ENCODE measurements at regions not wholly inside any gene's neighbourhood (a gene's known extent, or its start where the extent isn't known, plus 50 kb on each side); places are given as distances from the start of the nearest gene placed in this dataset.

DNA sequence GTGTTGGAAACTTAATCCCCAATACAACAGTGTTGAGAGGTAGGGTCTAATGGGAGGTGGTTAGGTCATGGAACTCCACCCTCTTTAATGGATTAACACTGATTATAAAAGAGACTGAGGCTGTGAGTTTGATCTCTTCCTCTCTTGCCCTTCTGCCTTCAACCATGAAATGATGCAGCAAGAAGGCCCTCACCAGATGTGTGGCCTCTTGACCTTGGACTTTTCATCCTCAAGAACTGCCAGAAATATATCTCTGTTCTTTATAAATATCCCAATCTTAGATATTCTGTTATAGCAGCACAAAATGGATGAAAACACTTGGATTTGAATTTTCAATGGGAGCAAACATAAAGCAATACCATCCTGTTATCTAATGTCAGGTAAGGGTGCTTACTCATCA is 67.6 kb downstream of the NMUR2 start:
- no peak for DNase-seq (ENCODE audit: low spot score)
- in situ Hi-C loops (cut with HindIII; ENCODE audit: low sequenced_read_pairs), result no loop called here

DNA sequence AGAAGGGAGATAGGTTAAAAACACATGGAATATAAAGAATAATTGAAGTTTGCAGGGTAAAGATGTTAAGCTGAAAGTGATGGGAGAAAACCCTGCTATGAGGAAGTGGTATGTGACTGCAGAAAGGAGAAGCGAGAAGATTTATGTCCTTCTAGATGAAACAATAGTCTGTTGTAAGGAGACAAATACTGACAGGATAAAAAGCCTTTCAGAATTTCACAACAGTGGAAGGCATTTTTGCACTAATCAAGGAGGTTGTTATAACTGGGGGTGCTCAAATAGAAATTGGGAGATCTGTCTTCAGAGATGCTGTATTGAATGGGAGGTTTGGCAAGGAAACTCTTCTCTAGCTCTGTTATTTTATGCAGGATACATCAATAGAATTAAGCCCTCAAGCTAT is 69.6 kb downstream of the NMUR2 start:
- DNase-seq (ENCODE audit: low spot score), result no peak
- in situ Hi-C loops (cut with HindIII; ENCODE audit: low sequenced_read_pairs), result no loop called here

- no peak for DNase-seq (ENCODE audit: low spot score)
- in situ Hi-C loops (cut with HindIII; ENCODE audit: low sequenced_read_pairs), result no loop called here
Observed at GRCh38 chr5:152332716-152333460, 72.2 kb downstream of the NMUR2 start.

DNA sequence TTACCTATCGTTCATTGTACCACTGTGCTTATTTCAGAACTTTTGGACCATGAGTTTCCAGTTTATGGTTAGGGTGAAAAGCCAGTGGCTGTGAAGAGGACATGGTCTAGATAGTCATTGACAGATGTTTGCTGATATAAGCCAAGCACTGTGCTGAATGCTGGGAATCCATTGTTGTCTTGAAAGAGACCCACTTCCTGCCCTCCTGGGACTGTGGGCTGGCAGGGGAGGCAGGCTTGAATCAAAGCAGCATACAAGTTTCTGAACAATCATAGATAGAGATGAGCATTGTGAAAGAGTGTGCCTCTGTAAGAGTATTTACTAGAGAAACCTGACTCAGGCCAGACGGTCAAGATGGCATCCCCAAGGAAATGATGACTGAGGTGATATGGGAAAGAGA is 73.4 kb downstream of the NMUR2 start:
- in situ Hi-C loops (cut with HindIII; ENCODE audit: low sequenced_read_pairs), result no loop called here
- no peak for DNase-seq (ENCODE audit: low spot score)

- in situ Hi-C loops (cut with HindIII; ENCODE audit: low sequenced_read_pairs), result no loop called here
- DNase-seq (ENCODE audit: low spot score), result no peak
Observed at GRCh38 chr5:152331006-152331405, 74.1 kb downstream of the NMUR2 start.

DNA sequence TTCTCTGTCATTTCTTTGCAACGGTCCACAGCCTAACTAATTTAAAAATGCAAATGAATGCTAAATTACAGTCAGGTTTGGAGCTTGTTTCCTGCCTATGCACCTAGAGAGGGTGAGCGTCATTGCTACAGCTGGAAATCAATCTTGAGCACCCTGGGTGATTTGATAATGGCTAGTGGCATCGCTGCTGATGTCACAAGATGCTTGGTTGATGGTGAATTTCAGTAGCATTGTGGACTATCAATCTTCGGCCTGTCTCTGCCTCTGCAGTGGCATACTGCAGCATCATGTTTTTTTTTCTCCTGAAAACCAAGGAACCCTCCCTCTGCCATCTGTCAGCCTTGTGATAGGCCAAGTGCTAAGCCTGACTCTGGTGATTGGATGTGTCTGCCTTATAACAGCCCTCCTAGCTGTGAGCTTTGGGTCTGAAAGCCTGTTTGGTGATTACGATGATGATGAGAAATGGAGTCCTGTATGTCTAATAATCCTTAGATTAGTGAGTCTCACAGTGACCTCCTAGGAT is 75.3 kb downstream of the NMUR2 start:
- peak; percentile 47 for DNase-seq (ENCODE audit: low spot score)
- in situ Hi-C loops (cut with HindIII; ENCODE audit: low sequenced_read_pairs), result no loop called here

DNA sequence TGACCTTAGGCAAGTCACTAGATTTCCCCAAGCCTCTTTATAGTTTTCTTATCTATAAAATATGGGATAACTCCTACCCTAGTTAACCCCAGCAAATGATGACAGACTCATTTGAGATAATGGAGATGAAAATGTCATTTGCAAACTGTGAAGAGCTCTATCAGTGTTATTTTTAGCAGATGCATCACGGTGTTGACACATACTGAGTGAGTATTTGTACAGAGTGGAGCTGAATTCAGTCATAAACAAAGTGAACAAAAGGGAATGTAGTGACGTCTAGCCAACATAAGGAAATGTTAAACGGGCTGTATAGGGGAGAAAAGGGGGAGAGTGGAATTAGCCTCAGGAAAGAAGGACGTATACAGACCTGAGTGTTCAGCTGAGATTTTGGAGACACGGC is 75.9 kb downstream of the NMUR2 start:
- no peak for DNase-seq (ENCODE audit: low spot score)
- in situ Hi-C loops (cut with HindIII; ENCODE audit: low sequenced_read_pairs), result no loop called here

DNA sequence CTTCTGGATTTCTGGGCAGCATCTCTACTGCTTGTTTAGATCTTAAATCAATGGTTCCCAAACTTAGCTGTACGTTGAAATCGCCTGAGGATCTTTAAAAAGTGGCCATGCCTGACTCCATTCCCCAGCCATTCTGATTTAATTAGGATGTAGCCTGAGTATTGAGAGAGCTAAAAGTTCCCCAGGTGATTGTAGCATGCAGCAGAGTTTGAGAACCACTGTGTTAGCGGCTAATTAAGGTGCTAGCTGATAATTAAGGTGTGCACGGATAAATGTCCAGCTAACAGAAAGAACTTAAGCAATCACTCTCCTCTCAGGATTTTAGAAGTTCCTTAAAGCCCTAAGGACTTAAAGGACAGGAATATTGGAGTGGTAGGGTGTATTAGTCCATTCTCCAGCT is 89.1 kb downstream of the NMUR2 start:
- DNase-seq (ENCODE audit: low spot score), result no peak
- in situ Hi-C loops (cut with HindIII; ENCODE audit: low sequenced_read_pairs), result no loop called here

DNA sequence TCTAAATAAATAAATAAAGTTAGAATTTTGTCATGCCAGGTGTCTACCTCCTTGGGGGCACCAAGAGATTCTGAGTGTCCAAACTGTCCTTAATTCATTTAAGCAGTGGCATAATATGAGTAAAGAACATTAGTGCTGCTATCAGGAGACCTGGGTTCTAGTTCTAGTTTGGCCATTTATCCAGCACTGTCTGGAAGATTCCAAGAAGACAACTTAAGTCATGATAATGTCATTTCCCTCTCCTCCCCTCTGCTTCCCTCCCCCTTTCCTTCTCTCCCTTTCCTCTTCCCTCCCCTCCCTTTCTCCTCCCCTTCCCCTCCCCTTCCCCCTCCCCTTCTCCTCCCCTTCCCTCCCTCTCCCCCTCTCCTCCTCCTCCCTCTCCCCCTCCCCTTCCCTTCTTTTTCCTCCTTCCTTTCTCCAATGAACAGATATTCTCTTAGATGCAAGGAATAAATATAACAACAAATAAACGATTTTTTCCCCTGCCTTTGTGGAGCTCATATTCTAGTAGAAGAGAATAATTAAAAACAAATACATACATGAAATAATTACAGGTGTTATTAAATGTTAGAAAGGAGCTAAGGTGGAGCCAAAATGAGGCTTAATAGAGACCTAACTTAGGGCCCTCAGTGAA is 90.8 kb downstream of the NMUR2 start:
- in situ Hi-C loops (cut with HindIII; ENCODE audit: low sequenced_read_pairs), result no loop called here
- no peak for DNase-seq (ENCODE audit: low spot score)

- DNase-seq (ENCODE audit: low spot score), result no peak
- in situ Hi-C loops (cut with HindIII; ENCODE audit: low sequenced_read_pairs), result no loop called here
Observed at GRCh38 chr5:152309926-152310450, 95.1 kb downstream of the NMUR2 start.

DNA sequence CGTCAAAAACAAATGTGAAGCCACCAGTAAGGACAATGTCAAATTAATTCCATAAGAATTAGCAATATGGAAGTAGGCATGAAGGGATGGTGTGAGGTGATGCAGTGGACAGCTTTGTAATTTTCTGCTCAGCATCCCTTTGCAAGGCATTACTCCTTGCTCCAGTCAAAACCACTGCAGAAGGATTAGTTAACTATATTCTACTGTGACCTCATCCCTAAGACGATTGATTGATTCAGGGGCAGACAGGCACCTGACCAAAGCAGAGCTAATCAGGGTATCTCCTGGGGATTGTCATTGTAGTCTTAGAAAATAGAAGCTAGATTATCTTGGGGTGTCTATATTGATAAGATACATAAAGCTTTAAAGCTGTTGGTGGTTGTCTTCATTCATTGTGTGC is 98.7 kb downstream of the NMUR2 start:
- DNase-seq (ENCODE audit: low spot score), result no peak
- in situ Hi-C loops (cut with HindIII; ENCODE audit: low sequenced_read_pairs), result no loop called here

DNA sequence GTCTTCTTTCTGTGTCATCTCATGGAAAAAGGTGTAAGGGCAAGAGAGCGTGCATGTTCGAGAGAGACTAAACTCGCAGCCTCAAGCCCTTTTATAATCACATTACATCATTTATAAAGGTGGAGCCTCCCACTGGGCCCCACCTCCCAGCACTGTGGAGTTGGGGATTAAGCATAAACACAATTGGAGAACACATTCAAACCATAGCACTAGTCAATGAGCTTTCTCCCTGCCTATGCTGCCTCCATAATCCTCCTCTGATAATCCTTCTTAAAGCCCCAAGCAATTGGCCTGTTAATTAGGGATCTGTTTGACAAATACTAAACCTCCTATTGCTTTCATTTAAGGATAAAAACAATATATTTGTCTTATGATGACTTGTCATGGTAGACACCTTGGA is 99.6 kb downstream of the NMUR2 start:
- DNase-seq (ENCODE audit: low spot score), result no peak
- in situ Hi-C loops (cut with HindIII; ENCODE audit: low sequenced_read_pairs), result no loop called here

GRCh38 chr5:152303841-152304240 is 101.2 kb downstream of the NMUR2 start:
- no peak for DNase-seq (ENCODE audit: low spot score)
- in situ Hi-C loops (cut with HindIII; ENCODE audit: low sequenced_read_pairs), result no loop called here

DNA sequence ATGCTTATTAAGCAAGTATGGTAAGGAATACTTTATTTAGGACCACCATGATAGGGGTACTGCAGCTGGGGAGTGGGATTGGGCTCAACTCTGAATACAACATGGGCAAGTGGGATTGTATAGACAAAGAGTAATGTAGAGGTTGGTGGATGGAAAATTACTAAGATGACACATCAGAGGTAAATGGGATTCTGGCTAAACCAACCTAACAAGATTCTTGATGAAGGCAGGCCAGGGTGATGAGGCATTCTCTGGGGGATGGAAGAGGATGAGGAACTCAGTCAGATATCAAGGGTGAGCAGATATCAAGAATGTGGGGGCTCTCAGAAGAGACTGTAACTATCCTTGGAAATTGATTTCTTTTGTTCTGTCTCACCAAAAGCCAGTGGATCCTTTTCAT is 107.2 kb downstream of the NMUR2 start:
- in situ Hi-C loops (cut with HindIII; ENCODE audit: low sequenced_read_pairs), result no loop called here
- no peak for DNase-seq (ENCODE audit: low spot score)

DNA sequence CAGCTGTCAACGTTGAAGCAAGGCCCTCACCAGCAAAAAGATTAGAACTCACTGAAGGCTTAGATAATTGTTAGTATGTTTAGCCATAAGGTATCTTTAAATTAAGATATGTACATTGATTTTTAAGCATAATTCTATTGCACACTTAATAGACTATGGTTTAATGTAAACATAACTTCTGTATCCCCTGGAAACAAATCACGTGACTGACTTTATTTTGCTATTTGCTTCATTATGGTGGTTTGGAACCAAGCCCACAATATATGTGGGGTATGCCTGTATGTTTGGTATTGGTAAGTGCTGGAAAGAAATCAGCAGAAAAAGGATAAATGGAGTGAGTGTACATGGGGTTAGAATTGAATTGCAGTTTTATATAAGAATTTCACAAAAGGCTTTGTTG is 111.9 kb downstream of the NMUR2 start:
- in situ Hi-C loops (cut with HindIII; ENCODE audit: low sequenced_read_pairs), result no loop called here
- DNase-seq (ENCODE audit: low spot score), result no peak

- in situ Hi-C loops (cut with HindIII; ENCODE audit: low sequenced_read_pairs), result no loop called here
Observed at GRCh38 chr5:152290181-152290580, 114.9 kb downstream of the NMUR2 start.

GRCh38 chr5:152288917-152289595 is 116.0 kb downstream of the NMUR2 start:
- in situ Hi-C loops (cut with HindIII; ENCODE audit: low sequenced_read_pairs), result no loop called here
- DNase-seq (ENCODE audit: low spot score), result peak; percentile 62

More at GRCh38 chr5:152290181-152290580, 114.9 kb downstream of the NMUR2 start:
- no peak for DNase-seq (ENCODE audit: low spot score)

DNA sequence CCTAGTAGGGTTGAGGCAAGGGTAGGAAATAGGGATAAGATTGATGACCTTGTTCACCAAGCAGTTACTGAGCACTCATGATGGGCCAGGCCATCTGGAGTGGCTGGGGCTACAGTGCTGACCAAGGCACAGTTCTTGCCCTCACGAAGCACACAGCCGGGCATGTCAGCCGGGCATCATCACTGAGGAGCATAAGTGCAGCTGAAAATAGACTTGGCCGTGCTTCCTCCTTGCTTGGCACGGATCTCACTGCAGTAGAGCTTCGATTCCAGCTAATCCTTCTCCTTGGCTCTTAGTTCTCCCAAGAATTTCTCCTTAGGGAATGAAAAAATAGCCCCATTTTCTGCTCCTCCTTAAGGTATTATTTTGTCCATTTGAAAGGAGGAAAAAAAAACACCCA is 116.6 kb downstream of the NMUR2 start:
- in situ Hi-C loops (cut with HindIII; ENCODE audit: low sequenced_read_pairs), result no loop called here

GRCh38 chr5:152285764-152286163 is 119.3 kb downstream of the NMUR2 start:
- DNase-seq (ENCODE audit: low spot score), result no peak
- in situ Hi-C loops (cut with HindIII; ENCODE audit: low sequenced_read_pairs), result no loop called here

More for the DNA sequence above, 116.6 kb downstream of the NMUR2 start:
- peak; percentile 95 for DNase-seq (ENCODE audit: low spot score)

DNA sequence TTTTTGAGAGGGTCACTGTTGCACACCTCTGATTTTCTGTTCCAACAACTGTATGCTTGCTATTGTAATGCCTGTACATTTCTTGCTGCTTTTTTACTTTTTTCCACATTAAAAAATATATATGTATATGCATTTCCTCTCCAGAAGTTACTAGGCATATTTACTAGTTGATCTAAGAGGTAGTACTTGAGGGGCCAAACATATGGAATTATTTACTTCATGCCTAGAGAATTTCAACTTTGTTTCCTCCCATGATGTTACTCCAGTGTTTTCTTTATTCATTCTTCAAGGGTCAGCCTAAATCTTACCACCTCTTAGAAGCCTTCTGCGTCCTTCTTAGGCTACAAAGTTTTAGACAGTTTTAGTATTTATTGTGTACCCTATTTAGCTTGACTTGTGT is 122.7 kb downstream of the NMUR2 start:
- no peak for DNase-seq (ENCODE audit: low spot score)
- in situ Hi-C loops (cut with HindIII; ENCODE audit: low sequenced_read_pairs), result no loop called here

Data from G401 (cell line).